CD4-positive, alpha-beta T cell treated with Interleukin-4 for 1 hour (primary cell): ENCODE measurements at regions not wholly inside any gene's neighbourhood (a gene's known extent, or its start where the extent isn't known, plus 50 kb on each side); places are given as distances from the start of the nearest gene placed in this dataset.
"Not testable (repeated sequence)": the region's sequence is repeated elsewhere in the genome, so short reads cannot be mapped to it uniquely, and the experiment has no call there.

ENCODE experiments used
- DNase-seq, 2 donors: peaks; one replicate each; pipeline ENCODE4 v3.0.0-alpha.2; 2020 to 2022

DNA sequence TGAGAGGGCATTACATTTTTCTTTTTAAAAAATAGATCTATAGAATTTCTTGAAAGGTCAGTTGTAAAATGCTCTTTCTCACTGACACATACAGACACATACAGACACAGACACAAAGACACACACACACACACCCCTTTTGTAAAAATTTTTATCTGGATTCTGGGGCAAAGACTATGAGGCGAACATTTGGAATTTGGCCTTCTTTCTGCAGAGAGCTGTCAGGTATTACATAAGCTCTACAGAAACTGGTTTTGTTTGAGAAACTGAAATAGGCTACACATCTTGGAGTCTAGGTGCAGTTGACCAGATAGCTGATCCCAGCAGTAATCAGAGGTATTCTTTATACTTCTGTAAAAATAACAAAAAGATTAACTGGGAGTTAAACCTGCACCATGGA is 315.9 kb upstream of the RPS23 start:
- no peak for DNase-seq

GRCh38 chr5:82593481-82593880 is 315.3 kb upstream of the RPS23 start:
- DNase-seq: no peak

GRCh38 chr5:82591021-82591515 is 312.9 kb upstream of the RPS23 start:
- no peak for DNase-seq

- DNase-seq: no peak
Measured at GRCh38 chr5:82590112-82590511, 312.0 kb upstream of the RPS23 start.

GRCh38 chr5:82586661-82587310 is 308.6 kb upstream of the RPS23 start:
- no peak for DNase-seq

GRCh38 chr5:82586181-82586580 is 308.0 kb upstream of the RPS23 start:
- no peak for DNase-seq

DNA sequence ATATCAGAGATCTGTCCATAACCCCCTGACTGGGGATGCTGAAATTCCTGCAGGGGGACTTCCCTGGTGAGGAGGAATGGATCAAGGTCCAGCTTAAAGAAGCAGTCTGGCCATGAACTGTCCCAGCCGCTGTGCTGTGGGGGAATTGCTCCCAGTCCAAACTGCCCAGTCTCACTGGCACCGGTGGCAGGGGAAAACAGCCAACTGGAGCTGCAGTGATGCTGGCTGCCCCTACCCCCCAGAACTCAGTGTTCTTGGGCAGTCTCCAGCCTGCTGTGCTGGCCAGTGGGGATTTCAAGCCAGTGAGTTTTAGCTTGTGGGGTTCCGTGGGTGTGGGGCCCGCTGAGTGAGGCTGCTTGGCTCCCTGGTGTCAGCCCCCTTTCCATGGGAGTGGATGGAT is 306.5 kb upstream of the RPS23 start:
- no peak for DNase-seq

DNA sequence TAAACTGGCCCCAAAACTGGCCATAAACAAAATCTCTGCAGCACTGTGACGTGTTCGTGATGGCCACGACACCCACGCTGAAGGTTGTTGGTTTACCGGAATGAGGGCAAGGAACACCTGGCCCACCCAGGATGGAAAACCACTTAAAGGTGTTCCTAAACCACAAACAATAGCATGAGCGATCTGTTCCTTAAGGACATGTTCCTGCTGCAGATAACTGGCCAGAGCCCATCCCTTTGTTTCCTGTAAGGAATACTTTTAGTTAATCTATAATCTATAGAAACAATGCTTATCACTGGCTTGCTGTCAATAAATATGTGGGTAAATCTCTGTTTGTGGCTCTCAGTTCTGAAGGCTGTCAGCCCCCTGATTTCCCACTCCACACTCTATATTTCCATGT is 305.2 kb upstream of the RPS23 start:
- not testable (repeated sequence) for DNase-seq

GRCh38 chr5:82564963-82565362 is 286.8 kb upstream of the RPS23 start:
- no peak for DNase-seq

DNA sequence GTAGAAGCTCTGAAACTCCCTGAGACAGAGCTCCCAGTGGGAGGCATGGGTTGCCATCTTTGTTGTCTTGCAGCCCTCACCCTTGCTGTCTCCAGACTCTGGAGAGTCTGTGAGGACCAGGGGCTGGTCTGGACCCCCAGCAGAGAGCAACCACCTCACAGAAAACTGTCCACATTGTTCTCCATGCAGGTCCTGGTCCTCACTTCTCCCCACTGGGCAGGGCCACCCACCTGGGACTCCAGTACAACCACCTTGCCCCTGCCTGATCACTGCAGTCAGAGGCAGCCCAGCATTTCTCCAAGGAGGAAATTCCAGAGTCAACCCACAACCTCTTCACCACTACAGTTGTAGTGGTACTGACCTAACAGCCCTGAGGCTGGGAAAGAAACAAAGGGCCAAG is 285.6 kb upstream of the RPS23 start:
- DNase-seq: no peak

DNA sequence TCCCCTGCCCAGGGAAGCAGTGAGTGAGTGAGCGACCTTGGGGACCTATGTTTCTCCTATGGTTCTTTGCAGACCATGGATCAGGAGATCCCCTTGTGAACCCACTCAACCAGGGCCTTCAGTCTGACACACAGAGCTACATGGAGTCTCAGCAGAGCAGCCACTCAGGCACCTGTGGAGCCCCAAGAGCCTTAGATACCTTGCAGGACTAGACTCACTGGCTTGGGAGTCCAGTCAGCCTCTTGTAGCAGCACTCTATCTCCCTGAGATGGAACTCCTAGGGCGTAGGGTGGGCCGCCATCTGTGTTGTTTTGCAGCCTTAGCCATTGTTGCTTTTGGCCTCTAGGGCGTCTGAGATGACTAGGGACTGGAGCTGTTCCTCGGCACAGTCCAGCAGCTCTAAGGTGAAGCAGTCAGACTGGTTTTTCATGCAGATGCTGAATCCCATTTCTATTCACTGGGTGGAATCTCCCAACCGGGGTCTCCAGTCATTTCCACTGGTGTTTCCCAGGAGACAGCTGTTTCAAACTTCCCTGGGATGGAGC is 284.6 kb upstream of the RPS23 start:
- DNase-seq: no peak

- no peak for DNase-seq
Measured at GRCh38 chr5:82561797-82562196, 283.6 kb upstream of the RPS23 start.

DNA sequence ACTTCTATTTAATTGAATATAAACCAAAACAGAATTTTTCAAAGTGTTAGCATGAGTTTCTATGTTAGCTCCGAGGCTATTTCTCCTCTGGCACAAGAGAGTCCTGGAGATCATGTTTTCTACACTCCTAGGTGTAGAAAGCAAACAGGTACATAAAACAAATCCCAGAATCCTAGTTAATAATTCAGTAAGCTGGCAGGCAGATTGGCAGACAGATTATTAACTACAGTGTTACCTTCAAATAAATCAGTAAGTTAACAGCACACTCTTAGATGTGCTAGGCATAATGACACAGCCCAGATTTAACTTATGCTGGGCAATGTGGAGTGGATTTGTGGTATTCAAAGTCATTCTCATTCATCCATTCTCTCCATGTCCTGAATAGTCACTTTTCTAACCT is 282.8 kb upstream of the RPS23 start:
- no peak for DNase-seq

- DNase-seq: no peak
Measured at GRCh38 chr5:82560561-82560960, 282.4 kb upstream of the RPS23 start.

GRCh38 chr5:82551840-82552385 is 273.8 kb upstream of the RPS23 start:
- DNase-seq: no peak

DNA sequence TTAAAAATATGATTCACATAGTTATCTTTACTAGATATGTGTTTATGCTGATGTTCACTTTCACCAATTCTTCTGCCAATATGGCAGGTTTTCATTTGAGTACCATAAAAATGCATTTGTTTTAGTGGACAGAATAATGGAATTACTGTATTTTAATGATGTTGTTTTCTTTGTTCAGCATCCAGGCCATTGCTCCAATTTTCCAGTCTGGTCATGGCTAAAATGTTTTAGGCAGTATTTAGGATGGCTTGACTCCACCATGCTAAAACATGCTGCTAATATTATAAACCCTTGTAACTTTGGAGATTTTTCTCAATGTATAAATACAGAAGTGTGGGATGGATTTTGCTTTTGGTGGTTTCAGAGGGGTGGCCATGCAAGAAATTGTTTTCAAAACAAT is 273.0 kb upstream of the RPS23 start:
- no peak for DNase-seq

- DNase-seq: no peak
Measured at GRCh38 chr5:82549263-82549662, 271.1 kb upstream of the RPS23 start.

GRCh38 chr5:82544004-82544403 is 265.9 kb upstream of the RPS23 start:
- DNase-seq: no peak

- DNase-seq: no peak
Measured at GRCh38 chr5:82540301-82540700, 262.1 kb upstream of the RPS23 start.

GRCh38 chr5:82538339-82539034 is 260.3 kb upstream of the RPS23 start:
- no peak for DNase-seq

DNA sequence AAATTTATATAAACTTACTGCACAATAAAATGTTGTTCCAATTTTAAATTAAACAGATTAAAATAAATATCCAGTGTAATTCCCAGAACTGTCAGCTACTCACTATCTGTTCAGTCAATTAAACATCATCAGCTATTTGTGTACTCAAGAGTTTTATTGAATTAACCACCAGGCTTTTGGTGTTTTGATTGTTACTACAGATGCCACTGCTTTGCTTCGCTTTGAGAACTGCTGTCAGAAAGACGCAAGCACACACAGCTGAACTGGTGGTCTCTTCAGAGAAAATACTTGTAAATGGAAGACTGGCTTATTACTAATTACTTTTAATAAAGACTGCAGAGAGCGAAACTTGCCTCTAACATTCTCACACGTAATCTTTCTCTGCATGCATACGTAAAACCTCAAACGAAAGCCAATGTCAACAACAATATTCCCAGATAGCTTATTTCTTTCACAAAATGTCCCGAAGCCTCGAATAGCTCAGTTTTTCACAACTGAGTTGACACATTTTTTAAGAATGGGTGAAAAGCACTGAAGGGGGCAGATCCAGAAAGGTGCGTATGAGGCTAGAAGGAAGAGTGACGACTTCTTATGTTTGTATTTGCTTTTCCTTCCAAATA is 259.6 kb upstream of the RPS23 start:
- no peak for DNase-seq

- DNase-seq: no peak
Measured at GRCh38 chr5:82534986-82535385, 256.8 kb upstream of the RPS23 start.

GRCh38 chr5:82532075-82532474 is 253.9 kb upstream of the RPS23 start:
- not testable (repeated sequence) for DNase-seq

GRCh38 chr5:82526540-82526939 is 248.4 kb upstream of the RPS23 start:
- no peak for DNase-seq
